AG04449 (cell line): ENCODE measurements at regions not wholly inside any gene's neighbourhood (a gene's known extent, or its start where the extent isn't known, plus 50 kb on each side); places are given as distances from the start of the nearest gene placed in this dataset.

Source experiments
- CTCF ChIA-PET: fragments of 350-600 bp; formaldehyde crosslinking; extraction: SDS; loops from one replicate; lab custom pipeline; 2021; ENCODE audit warnings: antibody characterized with exemption; lab: Yijun Ruan, JAX
- POLR2A ChIA-PET: fragments of 400-600, 350-600 bp; formaldehyde crosslinking; extraction: SDS; loops from one replicate; lab custom pipeline; 2020; ENCODE audit warnings: antibody characterized with exemption, inconsistent platforms; lab: Yijun Ruan, JAX
- DNase-seq: peaks from one replicate; pipeline ENCODE4 v3.0.0-alpha.2; 2010; ENCODE audit warnings: low read depth, low spot score
- H3K4me3 ChIP-seq: 2 replicates; pipeline ENCODE4 v1.5.1; 2011; ENCODE audit warnings: low read depth, mild to moderate bottlenecking, control low read depth, low read length
- CTCF ChIP-seq: IDR thresholded peaks from one replicate; pipeline ENCODE4 v1.5.1; 2011; ENCODE audit warnings: mild to moderate bottlenecking, moderate library complexity, low read length, control low read depth, inconsistent platforms; ENCODE audit not compliant: insufficient read depth; ENCODE audit errors: missing control alignments

GRCh38 chr4:3864742-3865721, 98.8 kb downstream of the ADRA2C start:
- ChIA-PET POLR2A (no interaction called here), CTCF (interaction anchor here (1.2 kb wide), 1 partner anchor 14 kb away, joined by 3 read pairs; no protein-coding TSS in a partner anchor)
- TF ChIP-seq CTCF = no peak
- DNase-seq = no peak
- no peak overlapping the region for H3K4me3 ChIP-seq

- TF ChIP-seq CTCF = no peak
- ChIA-PET CTCF (interaction anchor here (0.7 to 1.2 kb wide), 2 partner anchors 12 to 58 kb away, joined by 3 read pairs; no protein-coding TSS in a partner anchor), POLR2A (no interaction called here)
- no peak for DNase-seq
- H3K4me3 ChIP-seq = no peak overlapping the region
Observed at GRCh38 chr4:3865986-3866812, 100.0 kb downstream of the ADRA2C start.

GRCh38 chr4:3866813-3867129, 100.6 kb downstream of the ADRA2C start:
- no peak for DNase-seq
- ChIA-PET CTCF (interaction anchor here (1.2 kb wide), 1 partner anchor 12 kb away, joined by 3 read pairs; no protein-coding TSS in a partner anchor), POLR2A (no interaction called here)
- no peak for TF ChIP-seq CTCF
- no peak overlapping the region for H3K4me3 ChIP-seq

GRCh38 chr4:3867403-3868100, 101.4 kb downstream of the ADRA2C start:
- ChIA-PET CTCF (no interaction called here), POLR2A (no interaction called here)
- no peak overlapping the region for H3K4me3 ChIP-seq
- TF ChIP-seq CTCF = no peak
- no peak for DNase-seq

GRCh38 chr4:3868211-3869173, 102.3 kb downstream of the ADRA2C start:
- ChIA-PET CTCF (interaction anchor here (1.2 kb wide), 1 partner anchor 12 kb away, joined by 4 read pairs; no protein-coding TSS in a partner anchor), POLR2A (no interaction called here)
- no peak overlapping the region for H3K4me3 ChIP-seq
- no peak for DNase-seq
- no peak for TF ChIP-seq CTCF
